ENCODE measurements at regions not wholly inside any gene's neighbourhood (a gene's known extent, or its start where the extent isn't known, plus 50 kb on each side); places are given as distances from the start of the nearest gene placed in this dataset.
"Not testable (repeated sequence)": the region's sequence is repeated elsewhere in the genome, so short reads cannot be mapped to it uniquely, and the experiment has no call there.

- no peaks in the 10 kb centered on the region for H3K27me3 ChIP-seq (ENCODE audit: control insufficient read depth, insufficient read depth, low read length)
- H3K36me3 ChIP-seq (ENCODE audit: control insufficient read depth, insufficient read depth, low read length) = no peaks in the 10 kb centered on the region
- no peaks in the 10 kb centered on the region for H3K4me1 ChIP-seq (ENCODE audit: control insufficient read depth, insufficient read depth, low read length)
- H3K9ac ChIP-seq (ENCODE audit: low read depth, low read length) = no peak overlapping the region
- no peak overlapping the region for H3K4me3 ChIP-seq (ENCODE audit: low read depth, low read length)
- H3K9me3 ChIP-seq (ENCODE audit: control insufficient read depth, insufficient read depth, low read length) = no peaks in the 10 kb centered on the region
These were observed 290.6 kb downstream of the ZNF674 start for GRCh38 chrX:46254641-46255040.

GRCh38 chrX:46251755-46252154 lies 293.5 kb downstream of the ZNF674 start:
- no peaks in the 10 kb centered on the region for H3K4me1 ChIP-seq (ENCODE audit: control insufficient read depth, insufficient read depth, low read length)
- H3K36me3 ChIP-seq (ENCODE audit: control insufficient read depth, insufficient read depth, low read length) = no peaks in the 10 kb centered on the region
- no peaks in the 10 kb centered on the region for H3K27me3 ChIP-seq (ENCODE audit: control insufficient read depth, insufficient read depth, low read length)
- no peak overlapping the region for H3K4me3 ChIP-seq (ENCODE audit: low read depth, low read length)
- no peaks in the 10 kb centered on the region for H3K9me3 ChIP-seq (ENCODE audit: control insufficient read depth, insufficient read depth, low read length)
- H3K9ac ChIP-seq (ENCODE audit: low read depth, low read length) = no peak overlapping the region

DNA sequence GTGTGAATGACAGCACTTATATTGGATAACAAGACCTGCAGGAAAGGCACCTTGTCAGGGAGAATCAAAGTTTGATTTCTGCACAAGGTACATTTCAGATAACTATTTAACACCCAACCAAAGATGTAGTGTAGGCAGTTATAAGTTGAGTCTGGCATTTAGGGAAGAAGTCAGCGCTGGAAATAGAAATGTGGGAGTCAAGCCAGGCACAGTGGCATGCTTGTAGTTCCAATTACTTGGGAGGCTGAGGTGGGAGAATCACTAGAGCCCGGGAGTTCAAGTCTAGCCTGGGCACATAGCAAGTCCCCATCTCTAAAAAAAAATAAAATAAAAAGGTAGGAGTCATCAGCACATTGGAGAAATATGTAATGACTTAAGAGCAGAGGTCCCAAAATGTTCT lies 295.1 kb downstream of the ZNF674 start:
- Histone ChIP-seq H3K9me3 (ENCODE audit: control insufficient read depth, insufficient read depth, low read length) (no peaks in the 10 kb centered on the region), H3K4me3 (ENCODE audit: low read depth, low read length) (no peak overlapping the region), H3K27me3 (ENCODE audit: control insufficient read depth, insufficient read depth, low read length) (no peaks in the 10 kb centered on the region), H3K36me3 (ENCODE audit: control insufficient read depth, insufficient read depth, low read length) (no peaks in the 10 kb centered on the region), H3K9ac (ENCODE audit: low read depth, low read length) (no peak overlapping the region), H3K4me1 (ENCODE audit: control insufficient read depth, insufficient read depth, low read length) (no peaks in the 10 kb centered on the region)

- Histone ChIP-seq H3K36me3 (ENCODE audit: control insufficient read depth, insufficient read depth, low read length) (no peaks in the 10 kb centered on the region), H3K27me3 (ENCODE audit: control insufficient read depth, insufficient read depth, low read length) (no peaks in the 10 kb centered on the region), H3K4me1 (ENCODE audit: control insufficient read depth, insufficient read depth, low read length) (no peaks in the 10 kb centered on the region), H3K9me3 (ENCODE audit: control insufficient read depth, insufficient read depth, low read length) (no peaks in the 10 kb centered on the region), H3K9ac (ENCODE audit: low read depth, low read length) (no peak overlapping the region), H3K4me3 (ENCODE audit: low read depth, low read length) (no peak overlapping the region)
These were observed 297.8 kb downstream of the ZNF674 start for GRCh38 chrX:46247456-46247855.

DNA sequence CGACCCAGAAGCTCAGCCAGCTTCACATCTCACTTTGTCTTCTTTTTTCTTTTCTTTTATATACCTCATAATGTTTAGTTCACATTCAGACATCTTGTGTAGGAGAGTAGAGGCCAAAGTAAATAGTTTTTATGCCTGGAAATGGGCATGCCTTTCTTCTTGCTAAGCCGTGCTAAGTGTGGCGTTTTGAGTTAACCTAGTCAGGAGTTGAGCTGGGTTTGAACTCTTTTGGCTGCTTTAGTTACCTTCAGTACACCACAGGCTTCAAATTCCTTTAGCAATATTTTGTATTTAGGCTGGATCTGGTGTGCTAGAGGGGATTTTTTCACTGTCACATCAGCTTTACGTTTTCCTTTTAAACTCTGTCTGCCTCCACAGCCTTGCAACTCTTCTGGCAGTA lies 300.8 kb downstream of the ZNF674 start:
- no peaks in the 10 kb centered on the region for H3K4me1 ChIP-seq (ENCODE audit: control insufficient read depth, insufficient read depth, low read length)
- H3K9ac ChIP-seq (ENCODE audit: low read depth, low read length) = no peak overlapping the region
- H3K27me3 ChIP-seq (ENCODE audit: control insufficient read depth, insufficient read depth, low read length) = no peaks in the 10 kb centered on the region
- H3K36me3 ChIP-seq (ENCODE audit: control insufficient read depth, insufficient read depth, low read length) = no peaks in the 10 kb centered on the region
- H3K4me3 ChIP-seq (ENCODE audit: low read depth, low read length) = no peak overlapping the region
- no peaks in the 10 kb centered on the region for H3K9me3 ChIP-seq (ENCODE audit: control insufficient read depth, insufficient read depth, low read length)

GRCh38 chrX:46236411-46236810 lies 308.8 kb downstream of the ZNF674 start:
- no peak overlapping the region for H3K9ac ChIP-seq (ENCODE audit: low read depth, low read length)
- no peaks in the 10 kb centered on the region for H3K36me3 ChIP-seq (ENCODE audit: control insufficient read depth, insufficient read depth, low read length)
- H3K9me3 ChIP-seq (ENCODE audit: control insufficient read depth, insufficient read depth, low read length) = no peaks in the 10 kb centered on the region
- no peaks in the 10 kb centered on the region for H3K27me3 ChIP-seq (ENCODE audit: control insufficient read depth, insufficient read depth, low read length)
- H3K4me1 ChIP-seq (ENCODE audit: control insufficient read depth, insufficient read depth, low read length) = no peaks in the 10 kb centered on the region
- no peak overlapping the region for H3K4me3 ChIP-seq (ENCODE audit: low read depth, low read length)

GRCh38 chrX:46235778-46236177 lies 309.4 kb downstream of the ZNF674 start:
- Histone ChIP-seq H3K9ac (ENCODE audit: low read depth, low read length) (no peak overlapping the region), H3K9me3 (ENCODE audit: control insufficient read depth, insufficient read depth, low read length) (no peaks in the 10 kb centered on the region), H3K36me3 (ENCODE audit: control insufficient read depth, insufficient read depth, low read length) (no peaks in the 10 kb centered on the region), H3K4me3 (ENCODE audit: low read depth, low read length) (no peak overlapping the region), H3K4me1 (ENCODE audit: control insufficient read depth, insufficient read depth, low read length) (no peaks in the 10 kb centered on the region), H3K27me3 (ENCODE audit: control insufficient read depth, insufficient read depth, low read length) (no peaks in the 10 kb centered on the region)

DNA sequence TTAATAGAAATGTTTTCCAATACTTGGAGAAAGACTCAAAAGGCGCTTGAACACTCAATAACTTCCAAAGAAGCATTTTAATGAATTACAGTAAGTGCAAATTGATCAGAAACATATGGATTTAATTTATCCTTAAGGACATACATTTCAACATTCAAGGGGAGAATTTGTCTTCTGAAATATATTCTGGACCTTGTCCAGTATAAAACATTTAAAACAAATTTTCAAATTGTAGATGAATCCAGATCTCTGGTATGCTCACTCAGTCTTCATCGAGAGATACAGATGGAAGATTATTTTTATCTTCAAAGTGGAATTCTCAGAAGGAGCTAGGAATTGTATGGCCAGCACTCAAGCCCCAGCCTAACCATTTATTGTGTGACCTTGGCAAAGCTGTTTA lies 310.4 kb downstream of the ZNF674 start:
- Histone ChIP-seq H3K9me3 (ENCODE audit: control insufficient read depth, insufficient read depth, low read length) (no peaks in the 10 kb centered on the region), H3K4me1 (ENCODE audit: control insufficient read depth, insufficient read depth, low read length) (no peaks in the 10 kb centered on the region), H3K27me3 (ENCODE audit: control insufficient read depth, insufficient read depth, low read length) (no peaks in the 10 kb centered on the region), H3K9ac (ENCODE audit: low read depth, low read length) (no peak overlapping the region), H3K4me3 (ENCODE audit: low read depth, low read length) (no peak overlapping the region), H3K36me3 (ENCODE audit: control insufficient read depth, insufficient read depth, low read length) (no peaks in the 10 kb centered on the region)

- no peaks in the 10 kb centered on the region for H3K27me3 ChIP-seq (ENCODE audit: control insufficient read depth, insufficient read depth, low read length)
- no peaks in the 10 kb centered on the region for H3K9me3 ChIP-seq (ENCODE audit: control insufficient read depth, insufficient read depth, low read length)
- H3K4me1 ChIP-seq (ENCODE audit: control insufficient read depth, insufficient read depth, low read length) = no peaks in the 10 kb centered on the region
- no peak overlapping the region for H3K4me3 ChIP-seq (ENCODE audit: low read depth, low read length)
- no peaks in the 10 kb centered on the region for H3K36me3 ChIP-seq (ENCODE audit: control insufficient read depth, insufficient read depth, low read length)
- no peak overlapping the region for H3K9ac ChIP-seq (ENCODE audit: low read depth, low read length)
These were observed 316.8 kb downstream of the ZNF674 start for GRCh38 chrX:46228389-46228788.

GRCh38 chrX:46226422-46226821 lies 318.8 kb downstream of the ZNF674 start:
- Histone ChIP-seq H3K9ac (ENCODE audit: low read depth, low read length) (no peak overlapping the region), H3K36me3 (ENCODE audit: control insufficient read depth, insufficient read depth, low read length) (no peaks in the 10 kb centered on the region), H3K4me3 (ENCODE audit: low read depth, low read length) (no peak overlapping the region), H3K4me1 (ENCODE audit: control insufficient read depth, insufficient read depth, low read length) (no peaks in the 10 kb centered on the region), H3K27me3 (ENCODE audit: control insufficient read depth, insufficient read depth, low read length) (no peaks in the 10 kb centered on the region), H3K9me3 (ENCODE audit: control insufficient read depth, insufficient read depth, low read length) (no peaks in the 10 kb centered on the region)

DNA sequence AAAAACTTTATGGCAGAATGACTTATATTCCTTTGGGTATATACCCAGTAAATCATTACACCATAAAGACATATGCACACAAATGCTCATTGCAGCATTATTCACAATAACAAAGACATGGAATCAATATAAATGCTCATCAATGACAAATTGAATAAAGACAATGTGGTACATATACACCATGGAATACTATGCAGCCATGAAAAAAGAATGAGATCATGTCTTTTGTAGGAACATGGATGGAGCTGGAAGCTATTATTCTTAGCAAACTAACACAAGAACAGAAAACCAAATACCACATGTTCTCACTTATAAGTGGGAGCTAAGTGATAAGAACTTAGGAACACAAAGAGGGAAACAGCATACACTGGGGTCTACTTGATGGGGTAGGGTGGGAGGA lies 321.7 kb downstream of the ZNF674 start:
- not testable (repeated sequence) for H3K4me1 ChIP-seq (ENCODE audit: control insufficient read depth, insufficient read depth, low read length); H3K27me3 ChIP-seq (ENCODE audit: control insufficient read depth, insufficient read depth, low read length); H3K4me3 ChIP-seq (ENCODE audit: low read depth, low read length); H3K9ac ChIP-seq (ENCODE audit: low read depth, low read length); H3K9me3 ChIP-seq (ENCODE audit: control insufficient read depth, insufficient read depth, low read length); H3K36me3 ChIP-seq (ENCODE audit: control insufficient read depth, insufficient read depth, low read length)

DNA sequence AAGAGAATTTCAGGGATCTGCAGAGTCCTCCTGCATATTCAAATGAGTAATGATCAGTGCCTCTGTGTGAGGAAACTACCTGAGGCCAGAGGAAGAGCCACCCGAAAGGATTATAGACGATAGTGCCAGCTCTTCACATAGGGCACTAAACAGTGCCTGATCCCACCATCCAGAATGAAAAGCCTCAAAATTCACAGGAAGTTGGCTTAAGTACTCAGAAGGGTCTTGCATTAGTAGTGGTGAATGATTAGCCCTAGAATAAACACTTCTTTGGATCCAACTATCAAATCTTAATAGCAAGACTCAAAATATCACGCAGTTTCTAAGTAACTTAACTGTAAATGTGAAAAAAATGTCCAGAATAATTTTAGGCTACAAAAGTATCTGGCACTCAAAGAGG lies 324.4 kb downstream of the ZNF674 start:
- no peaks in the 10 kb centered on the region for H3K9me3 ChIP-seq (ENCODE audit: control insufficient read depth, insufficient read depth, low read length)
- no peaks in the 10 kb centered on the region for H3K27me3 ChIP-seq (ENCODE audit: control insufficient read depth, insufficient read depth, low read length)
- peaks cover 5% of the 10 kb centered on the region for H3K4me1 ChIP-seq (ENCODE audit: control insufficient read depth, insufficient read depth, low read length)
- no peak overlapping the region for H3K9ac ChIP-seq (ENCODE audit: low read depth, low read length)
- no peaks in the 10 kb centered on the region for H3K36me3 ChIP-seq (ENCODE audit: control insufficient read depth, insufficient read depth, low read length)
- H3K4me3 ChIP-seq (ENCODE audit: low read depth, low read length) = no peak overlapping the region

- Histone ChIP-seq H3K27me3 (ENCODE audit: control insufficient read depth, insufficient read depth, low read length) (no peaks in the 10 kb centered on the region), H3K4me3 (ENCODE audit: low read depth, low read length) (no peak overlapping the region), H3K4me1 (ENCODE audit: control insufficient read depth, insufficient read depth, low read length) (peaks cover 5% of the 10 kb centered on the region)
These were observed 326.8 kb downstream of the ZNF674 start for GRCh38 chrX:46218373-46218772.

More at GRCh38 chrX:46218373-46218772, 326.8 kb downstream of the ZNF674 start:
- Histone ChIP-seq H3K9me3 (ENCODE audit: control insufficient read depth, insufficient read depth, low read length) (no peaks in the 10 kb centered on the region), H3K9ac (ENCODE audit: low read depth, low read length) (no peak overlapping the region), H3K36me3 (ENCODE audit: control insufficient read depth, insufficient read depth, low read length) (no peaks in the 10 kb centered on the region)
